ENCODE measurements at regions not wholly inside any gene's neighbourhood (a gene's known extent, or its start where the extent isn't known, plus 50 kb on each side); places are given as distances from the start of the nearest gene placed in this dataset.
A peak's percentile ranks its signal among the peaks of the same experiment; 100 is the strongest.

GRCh38 chr5:158410976-158411375 lies 552.0 kb upstream of the CLINT1 start:
- Mint-ChIP-seq H3K4me1 (ENCODE audit: low read depth) (peaks cover 55% of the 10 kb centered on the region), H3K27me3 (ENCODE audit: low read depth) (no peaks in the 10 kb centered on the region), H3K27ac (ENCODE audit: unreplicated experiment) (no peak overlapping the region), H3K9me3 (ENCODE audit: low read depth) (no peaks in the 10 kb centered on the region), H3K36me3 (ENCODE audit: low read depth) (no peaks in the 10 kb centered on the region), H3K4me3 (ENCODE audit: unreplicated experiment) (no peak overlapping the region)
- no peak for DNase-seq (ENCODE audit: low spot score)
- no peak for TF ChIP-seq CTCF (IDR thresholded peaks at IDR 0.05)

GRCh38 chr5:158409507-158409906 lies 550.6 kb upstream of the CLINT1 start:
- H3K27ac Mint-ChIP-seq (ENCODE audit: unreplicated experiment): no peak overlapping the region
- H3K36me3 Mint-ChIP-seq (ENCODE audit: low read depth): no peaks in the 10 kb centered on the region
- H3K4me3 Mint-ChIP-seq (ENCODE audit: unreplicated experiment): no peak overlapping the region
- H3K9me3 Mint-ChIP-seq (ENCODE audit: low read depth): no peaks in the 10 kb centered on the region
- H3K4me1 Mint-ChIP-seq (ENCODE audit: low read depth): peaks cover 41% of the 10 kb centered on the region
- no peak for DNase-seq (ENCODE audit: low spot score)
- no peaks in the 10 kb centered on the region for H3K27me3 Mint-ChIP-seq (ENCODE audit: low read depth)
- TF ChIP-seq CTCF (IDR thresholded peaks at IDR 0.05): no peak

- TF ChIP-seq CTCF (IDR thresholded peaks at IDR 0.05): peak; percentile 11
- Mint-ChIP-seq H3K4me3 (ENCODE audit: unreplicated experiment) (no peak overlapping the region), H3K27ac (ENCODE audit: unreplicated experiment) (peak overlapping the region; percentile 68), H3K36me3 (ENCODE audit: low read depth) (peaks cover 5% of the 10 kb centered on the region), H3K4me1 (ENCODE audit: low read depth) (peaks cover 33% of the 10 kb centered on the region), H3K27me3 (ENCODE audit: low read depth) (no peaks in the 10 kb centered on the region), H3K9me3 (ENCODE audit: low read depth) (peaks cover 14% of the 10 kb centered on the region)
- DNase-seq (ENCODE audit: low spot score): no peak
Observed at GRCh38 chr5:158407824-158408195, 548.9 kb upstream of the CLINT1 start.

GRCh38 chr5:158406884-158407823 lies 548.2 kb upstream of the CLINT1 start:
- Mint-ChIP-seq H3K4me3 (ENCODE audit: unreplicated experiment) (no peak overlapping the region), H3K27me3 (ENCODE audit: low read depth) (no peaks in the 10 kb centered on the region), H3K27ac (ENCODE audit: unreplicated experiment) (peak overlapping the region; percentile 68), H3K9me3 (ENCODE audit: low read depth) (peaks cover 17% of the 10 kb centered on the region), H3K4me1 (ENCODE audit: low read depth) (peaks cover 31% of the 10 kb centered on the region), H3K36me3 (ENCODE audit: low read depth) (peaks cover 5% of the 10 kb centered on the region)
- no peak for TF ChIP-seq CTCF (IDR thresholded peaks at IDR 0.05)
- no peak for DNase-seq (ENCODE audit: low spot score)

- Mint-ChIP-seq H3K27me3 (ENCODE audit: low read depth) (no peaks in the 10 kb centered on the region), H3K4me3 (ENCODE audit: unreplicated experiment) (no peak overlapping the region), H3K27ac (ENCODE audit: unreplicated experiment) (no peak overlapping the region), H3K9me3 (ENCODE audit: low read depth) (peaks cover 10% of the 10 kb centered on the region), H3K4me1 (ENCODE audit: low read depth) (peaks cover 7% of the 10 kb centered on the region), H3K36me3 (ENCODE audit: low read depth) (peaks cover 5% of the 10 kb centered on the region)
- no peak for DNase-seq (ENCODE audit: low spot score)
- no peak for TF ChIP-seq CTCF (IDR thresholded peaks at IDR 0.05)
Observed at GRCh38 chr5:158398360-158399201, 539.6 kb upstream of the CLINT1 start.
